T-cell (primary cell): ENCODE measurements at regions not wholly inside any gene's neighbourhood (a gene's known extent, or its start where the extent isn't known, plus 50 kb on each side); places are given as distances from the start of the nearest gene placed in this dataset.

ENCODE experiments used
- ATAC-seq, 4 experiments: fragments of 200-7000 bp in 3 of 4; fragments of 150-1000 bp in 1 of 4; cut with Tn5 transposase; replicated peaks in 1 of 4; 1 replicate in 3 of 4; 2 replicates in 1 of 4; pipeline ENCODE4 v1.10.0; 2021; ENCODE audit warnings: moderate library complexity in 3 of 4, mild to moderate bottlenecking in 2 of 4, moderate number of reproducible peaks in 1 of 4
- CTCF ChIA-PET, 2 donors: fragments of 300-600 bp; sonication (Branson Sonifier 250); formaldehyde crosslinking; loops; one replicate each; lab custom pipeline; 2022; ENCODE audit warnings: antibody characterized with exemption in 2 of 2; lab: Charles Lee
- POLR2A ChIA-PET, 2 donors: fragments of 300-600 bp; sonication (Branson Sonifier 250); formaldehyde crosslinking; loops; one replicate each; lab custom pipeline; 2022; ENCODE audit warnings: antibody characterized with exemption in 2 of 2; lab: Charles Lee
- DNase-seq, 35 experiments: peaks; one replicate each; pipeline versions ENCODE4 v3.0.0 to v3.0.0-alpha.2; 2013 to 2023
- H3K27ac ChIP-seq: one replicate; pipeline ENCODE4 v1.5.1; 2013; ENCODE audit warnings: low read length
- H3K27me3 ChIP-seq, 2 experiments: replicated peaks in 1 of 2; 1 replicate in 1 of 2; 2 replicates in 1 of 2; pipeline versions ENCODE4 v1.6.1 to v1.7.0; 2013; ENCODE audit warnings: low read length in 1 of 2, mixed read lengths in 1 of 2; ENCODE audit not compliant: control insufficient read depth in 2 of 2, insufficient read depth in 2 of 2; ENCODE audit errors: extremely low read depth in 1 of 2
- H3K36me3 ChIP-seq, 2 donors: 1 replicate in 1 of 2; 2 replicates in 1 of 2; pipeline versions ENCODE4 v1.6.1 to v1.7.0; 2013; ENCODE audit warnings: low read length in 1 of 2; ENCODE audit not compliant: control insufficient read depth in 2 of 2, insufficient read depth in 1 of 2; ENCODE audit errors: extremely low read depth in 1 of 2
- H3K4me1 ChIP-seq, 2 experiments: 1 replicate in 1 of 2; 2 replicates in 1 of 2; pipeline versions ENCODE4 v1.6.1 to v1.7.0; 2013; ENCODE audit warnings: low read length in 2 of 2, mixed read lengths in 1 of 2; ENCODE audit not compliant: insufficient read depth in 2 of 2, control insufficient read depth in 1 of 2; ENCODE audit errors: extremely low read depth in 1 of 2
- H3K4me3 ChIP-seq, 2 donors: 1 replicate in 1 of 2; 2 replicates in 1 of 2; pipeline versions ENCODE4 v1.5.1 to v1.7.0; 2013; ENCODE audit warnings: mild to moderate bottlenecking in 2 of 2, low read length in 1 of 2, moderate library complexity in 1 of 2; ENCODE audit not compliant: control insufficient read depth in 1 of 2; ENCODE audit errors: extremely low read depth in 1 of 2
- H3K9me3 ChIP-seq: 2 replicates; pipeline ENCODE4 v1.7.0; 2013
- H3K27ac Mint-ChIP-seq, 2 donors: one replicate each; pipeline ENCODE4 v1.8.0; 2020 to 2021; ENCODE audit warnings: mild to moderate bottlenecking in 2 of 2, mixed read lengths in 2 of 2
- H3K27me3 Mint-ChIP-seq, 2 donors: one replicate each; pipeline ENCODE4 v1.8.0; 2021 to 2022; ENCODE audit warnings: mixed read lengths in 2 of 2
- H3K36me3 Mint-ChIP-seq: one replicate; pipeline ENCODE4 v1.8.0; 2021; ENCODE audit warnings: mixed read lengths
- H3K4me1 Mint-ChIP-seq, 3 donors: one replicate each; pipeline ENCODE4 v1.8.0; 2020 to 2022; ENCODE audit warnings: mixed read lengths in 3 of 3, mild to moderate bottlenecking in 1 of 3
- H3K4me3 Mint-ChIP-seq, 3 donors: one replicate each; pipeline ENCODE4 v1.8.0; 2020 to 2022; ENCODE audit warnings: mild to moderate bottlenecking in 3 of 3, mixed read lengths in 3 of 3, moderate library complexity in 3 of 3
- H3K9me3 Mint-ChIP-seq, 3 donors: one replicate each; pipeline ENCODE4 v1.8.0; 2020 to 2022; ENCODE audit warnings: mixed read lengths in 3 of 3
- WGBS: methylation state at CpG from one replicate; pipeline ENCODE4 v1.1.5; 2013; ENCODE audit warnings: missing lambda C conversion rate; ENCODE audit not compliant: insufficient coverage; 5-methylcytosine and 5-hydroxymethylcytosine counted together

DNA sequence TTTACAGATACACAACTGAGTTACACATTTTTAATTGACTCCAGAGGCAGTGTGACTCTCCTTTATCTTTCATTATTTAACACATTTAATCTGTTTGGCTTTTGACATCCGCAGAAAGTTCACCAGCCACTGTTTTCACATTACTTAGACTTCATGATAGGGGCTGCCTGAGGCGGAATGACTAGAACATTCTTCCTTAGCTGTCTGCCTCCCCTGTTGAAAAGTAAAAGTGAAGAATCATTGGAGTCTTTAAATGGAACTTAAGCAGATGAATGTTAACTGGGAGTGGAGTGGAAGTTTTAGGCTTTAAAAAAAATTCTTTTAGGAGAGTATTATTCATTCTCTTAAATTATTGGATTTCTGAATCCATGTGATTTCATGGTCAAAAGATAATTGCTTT, 229.2 kb upstream of the MTNR1B start:
- ChIA-PET POLR2A (no interaction called here), CTCF (no interaction called here)
- no CpG with 5 or more reads among the region's 2 CpGs for WGBS
- no peaks in the 10 kb centered on the region for H3K9me3 Mint-ChIP-seq
- H3K36me3 ChIP-seq, result no peaks in the 10 kb centered on the region
- no peaks in the 10 kb centered on the region for H3K4me1 ChIP-seq
- no peak overlapping the region for H3K4me3 ChIP-seq
- no peaks in the 10 kb centered on the region for H3K9me3 ChIP-seq
- H3K27me3 ChIP-seq, result no peaks in the 10 kb centered on the region
- H3K27me3 Mint-ChIP-seq, result no peaks in the 10 kb centered on the region
- H3K27ac ChIP-seq, result no peak overlapping the region
- no peaks in the 10 kb centered on the region for H3K36me3 Mint-ChIP-seq
- no peak overlapping the region for H3K4me3 Mint-ChIP-seq
- ATAC-seq, result no peak
- H3K4me1 Mint-ChIP-seq, result no peaks in the 10 kb centered on the region
- DNase-seq, result no peak
- no peak overlapping the region for H3K27ac Mint-ChIP-seq

- CTCF ChIA-PET, result interaction anchor here in 1 of 2 donors (0.5 kb wide), 1 partner anchor 1274 kb away, joined by 5 read pairs; no protein-coding TSS in a partner anchor
- H3K9me3 Mint-ChIP-seq, result peaks cover 2 to 10% (median 9%) of the 10 kb centered on the region in 3 donors
- no peak for ATAC-seq
Measured at GRCh38 chr11:92744929-92745585, 224.4 kb upstream of the MTNR1B start.

DNA sequence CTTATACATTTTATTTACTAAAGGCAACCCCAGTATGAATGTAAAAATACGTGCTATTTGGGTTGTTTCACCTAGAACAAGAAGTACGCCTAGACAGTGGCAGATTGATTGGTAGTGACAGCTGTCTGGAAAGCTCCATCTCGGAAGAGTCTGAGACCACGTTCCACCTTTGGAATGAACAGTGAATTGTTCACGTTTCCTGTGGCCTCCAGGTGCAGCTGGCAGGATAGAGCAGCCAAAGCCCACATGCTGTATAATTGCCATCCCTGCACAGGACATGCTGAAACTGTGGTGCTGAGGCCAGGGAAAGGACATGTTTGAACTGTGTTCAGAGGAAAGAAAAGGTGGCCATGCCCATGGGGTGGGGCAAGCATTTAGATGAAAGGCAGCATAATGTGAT, 218.7 kb upstream of the MTNR1B start:
- DNase-seq (no peak), ATAC-seq (no peak)
- H3K27me3 Mint-ChIP-seq, result peaks cover 0 to 1% of the 10 kb centered on the region in 2 donors
- no peak overlapping the region for H3K27ac Mint-ChIP-seq
- Histone ChIP-seq H3K4me3 (no peak overlapping the region), H3K4me1 (no peaks in the 10 kb centered on the region), H3K27me3 (no peaks in the 10 kb centered on the region), H3K27ac (no peak overlapping the region), H3K9me3 (no peaks in the 10 kb centered on the region), H3K36me3 (no peaks in the 10 kb centered on the region)
- POLR2A ChIA-PET, result no interaction called here
- no peaks in the 10 kb centered on the region for H3K4me1 Mint-ChIP-seq
- H3K9me3 Mint-ChIP-seq, result peaks cover 2 to 15% (median 9%) of the 10 kb centered on the region in 3 donors
- H3K36me3 Mint-ChIP-seq, result no peaks in the 10 kb centered on the region
- H3K4me3 Mint-ChIP-seq, result no peak overlapping the region
- 55% methylated on average over 5 of the region's 5 CpGs for WGBS
- CTCF ChIA-PET, result no interaction called here

More at GRCh38 chr11:92744929-92745585, 224.4 kb upstream of the MTNR1B start:
- Histone ChIP-seq H3K4me3 (no peak overlapping the region), H3K27ac (no peak overlapping the region), H3K36me3 (no peaks in the 10 kb centered on the region), H3K4me1 (no peaks in the 10 kb centered on the region), H3K9me3 (no peaks in the 10 kb centered on the region), H3K27me3 (no peaks in the 10 kb centered on the region)
- no peaks in the 10 kb centered on the region for H3K27me3 Mint-ChIP-seq
- H3K4me1 Mint-ChIP-seq, result no peaks in the 10 kb centered on the region
- POLR2A ChIA-PET, result no interaction called here
- H3K4me3 Mint-ChIP-seq, result no peak overlapping the region
- DNase-seq, result no peak
- WGBS, result 85% methylated on average over 3 of the region's 4 CpGs
- H3K36me3 Mint-ChIP-seq, result no peaks in the 10 kb centered on the region
- no peak overlapping the region for H3K27ac Mint-ChIP-seq

DNA sequence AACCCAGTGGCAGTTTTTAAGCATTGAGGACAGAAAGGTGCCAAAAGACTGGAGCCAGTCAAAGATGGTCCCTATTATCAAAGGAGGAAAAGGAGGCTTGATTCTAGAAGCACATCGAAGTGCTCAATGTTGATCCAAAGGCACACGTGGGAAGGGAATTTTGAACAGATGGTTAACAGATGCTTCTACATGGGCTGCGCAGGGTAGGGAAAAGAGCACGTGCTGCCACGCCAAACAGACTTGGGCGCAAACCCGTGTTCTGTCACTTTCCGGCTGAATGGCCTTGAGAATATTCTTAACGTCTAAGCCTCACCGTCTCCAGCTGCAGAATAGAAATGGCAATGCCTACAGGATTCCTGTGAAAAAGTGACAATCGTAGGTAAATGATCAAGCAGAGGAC, 217.9 kb upstream of the MTNR1B start:
- no peak for ATAC-seq
- no peak for DNase-seq
- Histone ChIP-seq H3K36me3 (no peaks in the 10 kb centered on the region), H3K4me1 (no peaks in the 10 kb centered on the region), H3K27me3 (no peaks in the 10 kb centered on the region), H3K9me3 (no peaks in the 10 kb centered on the region), H3K4me3 (no peak overlapping the region), H3K27ac (no peak overlapping the region)
- CTCF ChIA-PET, result no interaction called here
- H3K27me3 Mint-ChIP-seq, result peaks cover 0 to 1% of the 10 kb centered on the region in 2 donors
- 67% methylated on average over 11 of the region's 11 CpGs for WGBS
- H3K9me3 Mint-ChIP-seq, result peaks cover 2 to 15% (median 9%) of the 10 kb centered on the region in 3 donors
- POLR2A ChIA-PET, result no interaction called here
- no peak overlapping the region for H3K27ac Mint-ChIP-seq
- H3K4me3 Mint-ChIP-seq, result no peak overlapping the region
- no peaks in the 10 kb centered on the region for H3K36me3 Mint-ChIP-seq
- no peaks in the 10 kb centered on the region for H3K4me1 Mint-ChIP-seq

- no peaks in the 10 kb centered on the region for H3K4me1 Mint-ChIP-seq
- peaks cover 2 to 15% (median 9%) of the 10 kb centered on the region in 3 donors for H3K9me3 Mint-ChIP-seq
- no peaks in the 10 kb centered on the region for H3K4me1 ChIP-seq
- H3K27ac Mint-ChIP-seq, result no peak overlapping the region
- no peak overlapping the region for H3K4me3 ChIP-seq
- H3K36me3 Mint-ChIP-seq, result no peaks in the 10 kb centered on the region
- no peak for ATAC-seq
- DNase-seq, result no peak
- H3K9me3 ChIP-seq, result no peaks in the 10 kb centered on the region
- ChIA-PET CTCF (no interaction called here), POLR2A (no interaction called here)
- no peak overlapping the region for H3K27ac ChIP-seq
- H3K27me3 Mint-ChIP-seq, result peaks cover 0 to 1% of the 10 kb centered on the region in 2 donors
- no peak overlapping the region for H3K4me3 Mint-ChIP-seq
- H3K27me3 ChIP-seq, result no peaks in the 10 kb centered on the region
- no CpG with 5 or more reads among the region's 1 CpG for WGBS
- no peaks in the 10 kb centered on the region for H3K36me3 ChIP-seq
Measured at GRCh38 chr11:92752122-92752521, 217.3 kb upstream of the MTNR1B start.

DNA sequence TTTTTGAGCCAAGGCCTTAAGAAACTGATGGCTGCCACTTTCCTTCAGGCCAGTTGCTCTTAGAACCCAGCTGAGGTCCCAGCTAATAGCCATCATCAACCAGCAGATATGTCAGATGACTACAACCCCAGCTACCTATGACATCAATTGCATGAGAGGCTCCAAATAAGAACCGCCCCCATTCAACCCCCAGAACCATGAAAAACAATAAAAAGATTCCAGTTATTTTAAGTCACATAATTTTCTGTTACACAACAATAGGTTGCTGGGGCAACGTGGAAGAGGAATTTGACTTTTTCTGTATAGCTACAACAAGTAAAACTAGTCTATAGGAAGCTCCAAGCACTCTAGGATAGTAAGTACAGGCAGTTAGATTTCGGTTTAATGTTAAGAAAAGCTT, 216.3 kb upstream of the MTNR1B start:
- no peak for DNase-seq
- no peaks in the 10 kb centered on the region for H3K4me1 Mint-ChIP-seq
- POLR2A ChIA-PET, result no interaction called here
- Histone ChIP-seq H3K9me3 (no peaks in the 10 kb centered on the region), H3K36me3 (no peaks in the 10 kb centered on the region), H3K27ac (no peak overlapping the region), H3K27me3 (no peaks in the 10 kb centered on the region), H3K4me1 (no peaks in the 10 kb centered on the region), H3K4me3 (no peak overlapping the region)
- CTCF ChIA-PET, result no interaction called here
- ATAC-seq, result no peak
- H3K9me3 Mint-ChIP-seq, result peaks cover 2 to 10% (median 4%) of the 10 kb centered on the region in 3 donors
- H3K27ac Mint-ChIP-seq, result no peak overlapping the region
- no peak overlapping the region for H3K4me3 Mint-ChIP-seq
- no peaks in the 10 kb centered on the region for H3K36me3 Mint-ChIP-seq
- no CpG with 5 or more reads among the region's 3 CpGs for WGBS
- H3K27me3 Mint-ChIP-seq, result peaks cover 0 to 1% of the 10 kb centered on the region in 2 donors
